Left lung (tissue), 4 donors: ENCODE measurements at regions not wholly inside any gene's neighbourhood (a gene's known extent, or its start where the extent isn't known, plus 50 kb on each side); places are given as distances from the start of the nearest gene placed in this dataset.

Experiments used
- ATAC-seq: fragments of 200-7000 bp; cut with Tn5 transposase; one replicate; pipeline ENCODE4 v1.9.1; 2020; ENCODE audit warnings: moderate library complexity
- DNase-seq, 4 donors: peaks; one replicate each; pipeline ENCODE4 v3.0.0-alpha.2; 2013 to 2020
- H3K27ac ChIP-seq, 2 donors: fragments of 200-600 bp; sonication (generic) in 1 of 2; one replicate each; pipeline versions ENCODE4 v1.5.0 to v1.8.0; 2020 to 2021
- H3K27me3 ChIP-seq, 2 donors: fragments of 200-600 bp; sonication (generic) in 1 of 2; one replicate each; pipeline versions ENCODE4 v1.5.0 to v1.8.0; 2020 to 2021
- H3K36me3 ChIP-seq, 2 donors: fragments of 200-600 bp; sonication (generic) in 1 of 2; one replicate each; pipeline versions ENCODE4 v1.5.0 to v1.8.0; 2020 to 2021
- H3K4me1 ChIP-seq, 2 donors: fragments of 200-600 bp; one replicate each; pipeline ENCODE4 v1.8.0; 2021
- H3K4me3 ChIP-seq, 2 donors: fragments of 200-600 bp; sonication (generic) in 1 of 2; one replicate each; pipeline versions ENCODE4 v1.5.0 to v1.8.0; 2020 to 2021; ENCODE audit warnings: mild to moderate bottlenecking in 1 of 2
- H3K9me3 ChIP-seq, 2 donors: fragments of 200-600 bp; sonication (generic) in 1 of 2; one replicate each; pipeline versions ENCODE4 v1.5.0 to v1.8.0; 2020 to 2021
- CTCF ChIP-seq, 2 donors: fragments of 200-600 bp; sonication (generic) in 1 of 2; IDR thresholded peaks; one replicate each; pipeline versions ENCODE4 v1.5.0 to v1.8.0; 2021; ENCODE audit warnings: antibody characterized with exemption in 2 of 2
- intact Hi-C, 2 donors: fragments of 100-400 bp; cut with DNase I; formaldehyde crosslinking; loops; one replicate each; pipeline versions ENCODE4 v1.11.2 to v1.14.2; 2022
- donor health status: DM: no; HTN: yes; CAD: no.
- donor health status: DM: no; HTN: no; CAD: no.

GRCh38 chr13:47230155-47230554, 333.3 kb upstream of the HTR2A start:
- TF ChIP-seq CTCF (IDR thresholded peaks at IDR 0.05) = no peak
- ATAC-seq = no peak
- Histone ChIP-seq H3K9me3 (peaks cover 0 to 24% of the 10 kb centered on the region in 2 donors), H3K27me3 (no peaks in the 10 kb centered on the region), H3K36me3 (no peaks in the 10 kb centered on the region), H3K4me3 (no peak overlapping the region), H3K4me1 (no peaks in the 10 kb centered on the region), H3K27ac (no peak overlapping the region)
- no peak for DNase-seq
- intact Hi-C loops = no loop called here

- Histone ChIP-seq H3K4me3 (no peak overlapping the region), H3K9me3 (peaks cover 0 to 21% of the 10 kb centered on the region in 2 donors), H3K36me3 (no peaks in the 10 kb centered on the region), H3K27ac (no peak overlapping the region), H3K27me3 (no peaks in the 10 kb centered on the region), H3K4me1 (no peaks in the 10 kb centered on the region)
- DNase-seq (no peak), ATAC-seq (no peak)
- no peak for TF ChIP-seq CTCF (IDR thresholded peaks at IDR 0.05)
- intact Hi-C loops = no loop called here
These were observed 329.7 kb upstream of the HTR2A start for GRCh38 chr13:47226516-47226915.

GRCh38 chr13:47220453-47221140, 323.7 kb upstream of the HTR2A start:
- no peak for TF ChIP-seq CTCF (IDR thresholded peaks at IDR 0.05)
- Histone ChIP-seq H3K27me3 (no peaks in the 10 kb centered on the region), H3K36me3 (no peaks in the 10 kb centered on the region), H3K4me3 (no peak overlapping the region), H3K9me3 (no peaks in the 10 kb centered on the region), H3K4me1 (no peaks in the 10 kb centered on the region), H3K27ac (no peak overlapping the region)
- intact Hi-C loops = no loop called here
- no peak for DNase-seq
- ATAC-seq = no peak

- Histone ChIP-seq H3K27me3 (no peaks in the 10 kb centered on the region), H3K27ac (no peak overlapping the region), H3K4me1 (no peaks in the 10 kb centered on the region), H3K9me3 (no peaks in the 10 kb centered on the region), H3K36me3 (no peaks in the 10 kb centered on the region), H3K4me3 (no peak overlapping the region)
- no peak for TF ChIP-seq CTCF (IDR thresholded peaks at IDR 0.05)
- DNase-seq = no peak
- intact Hi-C loops = no loop called here
- no peak for ATAC-seq
These were observed 321.8 kb upstream of the HTR2A start for GRCh38 chr13:47218611-47219010.

GRCh38 chr13:47216176-47216822, 319.4 kb upstream of the HTR2A start:
- H3K27ac ChIP-seq = no peak overlapping the region
- ATAC-seq (no peak), DNase-seq (no peak)
- no peaks in the 10 kb centered on the region for H3K27me3 ChIP-seq
- no peaks in the 10 kb centered on the region for H3K9me3 ChIP-seq
- H3K4me3 ChIP-seq = no peak overlapping the region
- no peaks in the 10 kb centered on the region for H3K4me1 ChIP-seq
- no peak for TF ChIP-seq CTCF (IDR thresholded peaks at IDR 0.05)
- intact Hi-C loops = no loop called here
- no peaks in the 10 kb centered on the region for H3K36me3 ChIP-seq
